Activated CD4-positive, alpha-beta T cell treated with anti-CD3 and anti-CD28 coated beads for 48 hours (primary cell): ENCODE measurements at regions not wholly inside any gene's neighbourhood (a gene's known extent, or its start where the extent isn't known, plus 50 kb on each side); places are given as distances from the start of the nearest gene placed in this dataset.

Source experiments
- DNase-seq: peaks from one replicate; pipeline ENCODE4 v3.0.0-alpha.2; 2020

DNA sequence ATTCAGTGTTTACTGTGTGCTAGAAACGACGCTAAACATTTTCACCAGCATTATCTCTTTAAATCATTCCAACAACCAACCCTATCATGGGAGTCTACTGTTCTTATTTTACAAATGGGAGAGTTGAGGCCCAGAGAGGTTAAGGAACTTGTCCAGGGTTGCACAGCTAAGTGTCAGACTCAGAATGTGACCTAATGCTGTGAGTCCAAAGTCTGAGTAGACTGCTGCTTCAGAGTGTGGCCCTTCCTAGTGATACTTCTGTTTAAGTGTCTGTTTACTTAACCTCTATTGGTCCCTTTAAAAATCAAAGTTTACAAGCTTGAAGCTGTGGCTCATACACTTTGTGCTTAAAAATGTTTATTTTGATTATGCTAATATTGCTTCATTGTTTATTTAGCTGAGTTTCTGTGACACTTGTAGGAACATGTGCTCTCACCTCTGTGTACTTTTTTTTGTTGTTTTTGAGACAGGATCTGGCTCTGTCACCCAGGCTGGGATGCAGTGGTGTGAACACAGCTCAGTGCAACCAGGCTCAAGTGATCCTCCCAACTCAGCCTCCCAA lies 84.4 kb upstream of the SYPL1 start:
- no peak for DNase-seq

DNA sequence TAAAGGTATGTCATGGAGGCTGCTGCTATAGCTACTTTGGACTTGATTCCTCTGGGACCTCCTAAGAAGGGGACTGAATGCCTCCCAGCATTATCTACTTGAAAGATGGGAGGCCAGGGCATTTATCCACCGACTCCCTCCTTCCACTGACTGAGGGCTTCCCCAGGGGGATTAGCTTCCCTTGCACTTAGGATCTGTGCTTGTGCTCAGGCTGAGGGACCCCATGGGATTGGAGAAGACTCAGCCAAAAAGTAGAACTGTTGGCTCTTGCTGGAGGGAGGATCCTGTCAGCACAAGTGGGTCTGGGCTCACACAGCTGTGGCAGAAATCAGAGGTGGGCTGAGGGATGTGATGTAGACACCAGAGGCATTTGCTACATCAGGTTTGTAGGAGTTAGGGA lies 81.5 kb upstream of the SYPL1 start:
- no peak for DNase-seq

DNA sequence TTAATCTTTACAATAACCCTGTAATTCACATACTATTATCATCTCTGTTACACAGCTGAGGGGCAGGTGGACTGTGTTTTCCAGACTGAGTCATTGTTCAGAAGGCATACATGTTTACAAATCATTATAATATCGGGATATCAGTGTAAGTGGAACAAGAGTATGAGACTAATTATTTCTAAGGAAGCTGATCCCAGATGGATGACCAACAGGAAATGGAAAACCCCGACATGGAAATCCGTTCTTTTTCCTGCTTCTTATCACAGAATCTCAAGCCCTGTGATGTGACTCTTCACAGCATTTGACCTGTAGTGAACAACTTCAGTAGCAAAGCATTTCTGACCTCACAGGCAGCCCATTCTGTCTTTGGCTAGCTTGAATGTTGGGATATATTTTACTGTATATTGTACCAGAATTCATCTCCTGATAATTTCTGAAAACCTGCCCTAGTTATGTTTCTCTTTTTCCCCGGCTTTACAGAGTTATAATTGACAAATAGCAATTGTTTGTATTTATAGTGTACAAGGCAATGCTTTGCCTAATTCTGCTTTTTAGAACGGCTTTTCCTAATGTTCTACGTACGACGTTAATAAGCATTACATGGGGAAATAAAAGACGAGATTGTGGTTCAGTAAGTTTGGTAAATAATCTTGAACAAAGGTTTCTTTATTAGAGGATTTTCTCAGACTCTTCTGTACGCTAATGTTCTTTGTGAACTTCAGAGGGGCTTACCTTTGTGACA lies 78.6 kb upstream of the SYPL1 start:
- no peak for DNase-seq

DNA sequence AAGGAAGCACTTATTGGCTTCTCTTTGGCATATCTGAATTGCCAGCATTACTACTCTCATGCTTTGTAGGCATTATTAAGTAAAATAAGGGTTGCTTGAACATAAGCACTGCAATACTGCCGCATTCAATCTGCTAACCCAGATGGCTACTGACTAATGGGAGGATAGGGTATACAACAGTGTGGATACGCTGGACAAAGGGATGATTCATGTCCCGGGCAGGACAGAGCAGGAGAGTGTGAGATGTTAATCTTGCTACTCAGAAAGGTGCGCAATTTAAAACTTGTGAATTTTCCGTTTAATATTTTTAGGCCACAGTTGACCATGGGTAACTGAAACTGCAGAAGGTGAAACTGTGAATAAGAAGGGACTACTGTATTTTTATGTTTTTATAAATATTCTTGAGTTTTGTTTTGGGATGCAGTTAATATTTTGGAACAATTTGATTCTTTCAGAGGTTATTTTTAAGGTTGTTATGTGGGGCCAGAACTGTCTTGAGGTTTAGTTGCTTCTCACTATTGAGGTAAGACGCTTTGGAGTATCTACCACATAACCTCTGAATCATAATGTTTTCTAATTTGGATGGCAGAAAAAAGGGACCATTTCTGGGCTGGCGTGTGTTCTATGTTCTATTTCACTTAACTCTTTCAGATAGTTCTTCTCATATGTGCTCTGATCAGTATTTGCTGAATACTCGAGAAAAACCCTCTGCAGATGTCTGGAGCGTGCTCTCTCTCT lies 75.7 kb upstream of the SYPL1 start:
- DNase-seq = no peak

DNA sequence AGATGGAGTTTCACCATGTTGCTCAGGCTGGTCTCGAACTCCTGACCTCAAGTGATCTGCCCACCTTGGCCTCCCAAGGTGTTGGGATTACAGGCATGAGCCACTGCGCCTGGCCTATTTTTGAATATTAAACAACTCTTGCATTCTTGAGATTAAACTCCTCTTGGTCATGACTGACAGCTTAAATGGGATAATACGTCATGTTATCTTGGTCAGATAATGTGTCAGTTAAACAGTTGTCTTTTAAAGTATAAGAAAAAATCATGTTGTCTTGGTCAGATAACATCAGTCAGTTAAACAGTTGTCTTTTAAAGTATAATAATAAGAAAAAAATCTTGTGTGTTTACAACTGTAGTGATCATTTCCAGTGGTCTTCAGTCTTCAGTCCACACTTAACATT lies 73.6 kb upstream of the SYPL1 start:
- DNase-seq = no peak

DNA sequence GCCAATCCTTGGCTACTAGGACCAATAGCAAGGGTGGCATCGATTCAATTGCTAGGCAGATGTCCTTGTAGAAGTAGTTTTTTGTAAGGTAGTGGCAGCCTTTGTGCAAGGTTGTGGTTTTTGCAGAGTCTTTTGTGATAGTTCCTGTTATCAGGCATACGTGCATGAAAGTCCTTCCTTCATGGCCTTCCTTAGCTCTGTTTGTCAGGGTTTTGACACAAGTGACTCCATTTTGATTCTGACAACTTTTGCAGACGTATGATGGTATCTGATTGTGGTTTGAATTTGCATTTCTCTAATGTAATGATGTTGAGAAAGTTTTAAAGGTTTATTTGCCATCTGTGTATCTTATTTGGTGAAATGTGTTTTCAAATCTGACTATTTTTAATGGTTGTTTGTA lies 71.8 kb upstream of the SYPL1 start:
- no peak for DNase-seq

DNA sequence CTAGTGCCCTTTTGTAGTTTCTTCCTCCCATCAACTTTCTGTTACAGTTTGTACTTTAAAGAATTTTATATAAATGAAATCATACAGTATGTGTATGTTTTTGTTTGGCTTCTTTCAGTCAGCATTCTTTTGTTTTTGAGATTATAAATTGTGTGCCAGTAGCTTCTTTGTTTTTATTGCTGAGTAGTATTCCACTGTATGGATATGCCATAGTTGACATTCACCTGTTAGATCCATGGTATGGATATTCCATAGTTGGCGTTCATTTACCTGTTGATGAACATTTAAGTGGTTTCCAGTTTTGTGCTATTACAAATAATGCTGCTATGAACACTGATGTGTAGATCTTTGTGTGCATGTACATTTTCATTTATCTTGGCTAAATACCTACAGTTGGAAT lies 70.8 kb upstream of the SYPL1 start:
- no peak for DNase-seq

DNA sequence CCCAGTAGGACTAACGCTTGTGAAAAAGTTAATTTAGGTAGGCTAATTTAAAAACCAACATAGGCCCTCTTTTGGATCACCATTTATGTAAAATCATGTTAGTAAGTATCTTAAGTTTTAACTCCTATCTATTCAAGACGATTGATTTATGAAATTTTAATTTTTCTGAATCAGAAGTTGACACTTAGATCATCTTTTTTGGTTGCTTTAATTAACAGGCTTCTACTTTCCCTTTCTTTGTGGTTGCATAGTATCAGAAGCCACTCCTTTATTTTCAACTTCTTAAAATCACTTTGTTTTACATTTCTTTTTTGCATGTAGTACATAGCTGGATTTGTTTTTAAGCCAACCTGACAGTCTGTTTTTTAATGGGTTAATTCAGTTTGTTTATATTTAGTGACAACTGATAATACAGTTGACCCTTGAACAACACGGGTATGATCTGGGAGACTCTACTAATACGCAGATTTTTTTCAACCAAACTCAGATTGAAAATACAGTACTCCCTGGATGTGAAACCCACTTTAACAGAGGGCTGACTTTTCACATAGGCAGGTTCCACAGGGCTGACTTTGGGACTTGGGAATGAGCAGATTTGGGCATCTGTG lies 69.7 kb upstream of the SYPL1 start:
- no peak for DNase-seq

DNA sequence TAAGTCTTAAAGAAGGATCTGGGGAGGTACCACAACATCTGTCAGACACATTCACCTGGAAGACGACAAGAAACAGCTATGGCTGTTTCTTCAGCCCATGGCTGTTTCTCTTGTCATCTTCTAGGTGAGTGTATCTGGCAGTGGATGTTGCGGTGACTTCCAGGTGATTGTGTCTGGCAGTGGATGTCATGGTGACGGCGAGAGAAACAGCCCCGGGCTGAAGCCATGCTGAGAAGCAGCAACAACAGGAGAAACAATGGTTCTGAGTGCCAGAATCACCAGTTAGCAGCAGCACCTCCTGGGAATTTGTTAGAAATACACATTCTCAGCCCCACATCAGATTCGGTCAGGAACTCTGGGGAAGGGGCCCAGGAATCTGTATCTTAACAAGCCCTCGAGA lies 68.6 kb upstream of the SYPL1 start:
- no peak for DNase-seq

DNA sequence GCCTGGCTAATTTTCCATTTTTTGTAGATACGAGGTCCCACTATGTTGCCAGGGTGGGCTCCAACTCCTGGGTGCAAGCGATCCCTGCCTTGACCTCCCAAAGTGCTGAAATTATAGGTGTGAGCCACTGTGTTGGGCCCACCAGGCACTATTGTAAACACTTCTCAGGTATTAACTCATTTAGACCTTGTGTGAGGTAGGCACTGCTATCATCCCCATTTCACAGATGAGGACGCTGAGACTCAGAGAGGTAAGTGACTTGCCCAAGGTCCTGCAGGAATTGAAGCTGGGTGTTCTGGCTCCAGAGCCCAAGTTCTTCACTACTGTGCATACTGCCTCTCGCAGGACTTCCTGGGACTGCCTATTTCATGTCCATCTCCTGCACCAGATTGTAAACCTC lies 67.1 kb upstream of the SYPL1 start:
- DNase-seq = no peak

DNA sequence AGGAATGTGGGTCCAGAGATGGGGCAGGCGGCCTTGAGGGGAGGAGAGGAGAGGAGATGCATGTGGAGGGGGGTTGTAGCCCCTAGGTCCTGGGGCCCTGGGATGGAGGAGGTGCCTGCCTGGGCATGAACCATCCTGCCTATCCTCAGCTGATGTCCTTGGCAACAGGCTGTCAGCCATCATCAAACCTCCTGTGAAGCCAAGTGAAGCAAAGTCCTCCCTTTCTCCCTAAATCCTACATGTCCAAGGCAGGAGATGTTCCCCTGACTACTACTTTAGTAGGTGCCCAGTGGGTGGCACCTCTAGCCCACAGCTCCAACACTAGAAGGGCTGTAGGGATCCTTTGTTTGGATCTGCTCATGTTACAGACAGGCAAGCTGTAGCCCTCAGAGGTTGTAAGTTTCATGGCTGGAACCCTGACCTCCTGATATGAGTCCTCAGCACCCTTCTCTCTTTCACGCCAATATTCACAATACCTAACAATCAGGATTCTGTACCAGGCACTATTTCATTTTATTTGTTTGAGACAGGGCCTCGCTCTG lies 66.6 kb upstream of the SYPL1 start:
- no peak for DNase-seq

DNA sequence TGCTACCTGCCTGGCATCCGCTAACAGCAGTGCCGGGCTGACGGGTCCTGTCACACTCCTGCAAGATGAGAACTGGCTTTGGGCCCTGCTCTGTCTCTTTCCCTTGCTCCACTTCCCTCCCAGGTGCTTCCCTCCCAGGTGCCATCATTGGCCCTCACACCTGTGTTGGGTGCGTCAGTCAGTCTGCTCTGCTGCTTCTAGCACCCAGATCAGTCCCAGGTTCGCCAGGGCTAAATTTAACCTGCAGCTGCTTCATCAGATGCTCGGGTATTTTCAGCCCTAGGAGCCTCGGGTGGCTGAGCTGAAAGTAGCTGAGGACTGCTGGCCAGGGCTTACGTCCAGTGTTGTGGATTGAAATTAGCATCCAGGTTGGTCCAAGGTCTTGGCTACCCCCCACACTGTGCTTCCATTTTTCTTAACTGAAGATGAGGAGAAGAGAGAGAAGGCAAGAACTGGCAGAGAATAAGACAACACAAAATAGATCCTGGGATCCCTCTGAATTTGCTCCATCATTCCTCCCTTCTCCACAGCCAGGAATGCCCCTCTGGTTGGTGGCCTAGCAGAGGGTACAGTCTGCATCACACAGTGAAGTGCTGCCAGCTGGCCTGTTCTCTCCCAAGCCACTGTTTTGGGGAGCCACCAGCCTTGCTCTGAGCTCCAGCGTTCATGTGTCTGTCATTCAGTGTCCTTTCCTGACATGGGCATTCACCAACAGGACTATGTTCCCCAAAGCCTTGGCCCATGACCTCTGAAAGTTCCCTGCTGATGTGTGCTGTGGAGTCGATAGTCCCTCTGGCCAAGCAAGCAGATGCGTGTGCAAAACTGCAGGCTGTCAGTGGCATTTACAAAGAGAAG lies 65.9 kb upstream of the SYPL1 start:
- DNase-seq = no peak

DNA sequence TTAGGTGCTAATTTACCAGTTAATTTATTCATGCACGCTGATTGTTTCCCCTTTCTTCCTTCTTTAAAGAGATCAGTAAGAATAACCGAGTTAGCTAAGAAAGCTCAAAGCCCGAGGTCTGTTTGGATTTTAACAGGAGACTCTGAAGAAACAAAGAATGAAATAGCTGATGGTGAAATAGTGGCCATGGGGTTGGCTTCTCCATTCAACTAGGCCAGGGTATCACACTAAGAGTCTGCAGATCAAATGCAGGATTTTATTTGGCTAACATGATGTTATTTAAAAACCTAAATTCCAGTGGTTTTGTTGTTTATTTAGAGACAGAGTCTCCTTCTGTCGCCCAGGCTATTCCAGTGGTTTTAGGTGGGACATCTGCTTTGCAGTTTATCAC lies 65.2 kb upstream of the SYPL1 start:
- DNase-seq = no peak

DNA sequence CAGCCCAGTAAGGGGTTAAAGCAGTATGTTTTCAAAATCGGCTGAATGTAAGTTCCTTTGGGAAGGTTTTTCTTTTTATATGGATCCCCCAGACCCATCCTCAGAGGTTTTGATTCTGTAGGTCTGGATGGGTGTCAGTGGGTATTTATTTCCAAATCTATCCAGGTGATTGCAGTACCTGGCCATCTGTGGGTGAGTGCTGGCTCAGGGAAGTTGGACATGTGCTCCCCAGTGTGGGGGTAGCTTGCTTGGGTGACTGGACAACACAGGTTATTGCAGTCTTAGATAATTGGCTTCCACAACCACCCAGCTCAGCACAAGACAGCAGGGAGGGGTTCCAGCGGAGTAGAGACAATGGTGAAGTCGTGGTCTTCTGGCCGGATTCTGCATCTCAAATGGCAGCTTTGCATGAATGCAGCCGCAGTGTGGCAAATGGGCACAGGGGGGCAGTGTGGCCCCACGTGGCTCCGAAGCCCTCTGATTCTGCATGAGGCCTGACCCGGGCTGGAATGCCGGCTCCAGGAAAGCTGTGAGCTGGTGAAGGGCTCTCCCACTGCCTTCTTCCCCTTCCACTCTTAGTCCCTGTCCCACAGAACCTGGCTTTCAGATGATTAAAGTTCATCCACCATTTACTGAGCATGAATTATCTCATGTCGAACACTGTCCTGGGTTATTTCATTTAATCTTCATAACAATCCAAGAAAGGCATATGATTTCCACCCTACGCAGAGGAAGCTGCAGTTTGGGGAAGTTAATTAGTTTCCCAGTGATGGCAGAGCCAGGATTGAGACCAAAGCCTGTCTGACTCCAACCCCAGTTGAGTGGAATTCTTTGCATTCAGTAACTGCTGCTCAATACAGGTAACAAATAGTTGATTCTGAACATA lies 64.5 kb upstream of the SYPL1 start:
- peak; percentile 80 for DNase-seq

DNA sequence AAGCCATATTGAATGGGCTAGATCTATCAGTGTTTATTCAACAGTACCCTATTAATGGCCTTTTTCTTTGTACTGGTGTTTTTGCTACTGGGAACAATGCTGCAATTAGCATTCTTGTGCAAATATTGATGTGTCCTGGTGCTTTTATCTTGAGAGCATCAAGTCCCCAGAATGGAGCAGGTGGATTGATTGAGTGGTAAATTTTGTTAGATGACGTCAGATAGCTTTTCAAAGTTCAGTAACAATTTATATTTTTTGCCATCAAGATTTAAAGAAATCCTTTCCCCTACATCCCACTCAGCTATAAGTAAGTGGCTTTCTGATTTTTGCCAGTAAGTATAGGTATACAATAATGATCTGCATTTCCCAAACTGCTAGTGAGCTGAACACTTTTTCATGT lies 63.4 kb upstream of the SYPL1 start:
- no peak for DNase-seq

DNA sequence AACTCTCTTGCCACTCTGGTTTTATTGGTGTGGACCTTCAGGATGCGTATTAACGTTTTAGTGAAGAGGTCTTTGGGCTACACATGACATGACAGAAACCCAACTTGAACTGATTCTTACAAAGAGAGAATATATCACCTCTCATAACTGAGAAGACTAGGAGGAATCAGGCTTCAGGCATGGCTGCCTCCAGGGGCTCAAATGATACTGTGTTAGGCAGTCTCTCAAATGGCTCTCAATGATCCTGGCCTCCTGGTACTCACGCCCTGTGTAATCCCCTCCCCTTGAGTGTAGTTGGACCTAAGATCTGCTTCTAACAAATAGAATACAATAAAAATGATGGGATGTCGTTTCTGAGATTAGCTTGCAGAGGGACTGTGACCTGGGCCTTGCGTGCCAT lies 58.5 kb upstream of the SYPL1 start:
- DNase-seq = no peak

DNA sequence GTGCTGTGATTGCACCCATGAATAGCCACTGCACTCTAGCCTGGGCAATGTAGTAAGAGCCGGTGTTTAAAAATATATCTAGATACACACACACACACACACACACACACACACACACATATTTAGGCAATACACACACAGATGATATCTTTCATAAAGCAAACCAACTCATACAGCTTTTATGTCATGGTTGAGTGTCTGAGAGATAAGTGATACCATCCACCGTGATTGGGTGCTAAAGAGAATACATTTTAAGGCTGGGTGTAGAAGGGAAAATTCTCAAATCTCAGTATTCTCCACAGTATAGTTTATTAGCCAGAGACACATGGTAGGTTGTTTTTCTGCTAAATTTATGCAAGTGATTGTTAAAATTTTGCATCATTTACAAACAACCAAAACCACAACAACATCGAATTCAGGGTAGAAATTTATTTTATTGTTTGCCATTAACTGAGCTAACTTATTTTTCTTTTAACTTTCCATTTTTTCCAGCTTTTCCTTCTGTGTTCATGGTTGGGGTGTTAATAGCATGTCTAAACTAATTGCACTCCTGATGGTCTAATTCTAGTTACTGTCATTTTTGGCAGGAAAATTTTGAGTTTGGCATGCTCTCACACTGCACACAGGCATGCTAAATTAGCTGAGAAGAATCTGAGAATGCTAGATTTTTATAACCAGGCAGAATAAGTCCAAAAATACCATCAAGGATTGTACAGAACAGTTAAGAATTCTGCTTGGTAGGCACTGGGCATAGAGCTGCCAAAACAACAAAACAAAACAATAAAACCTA lies 57.9 kb upstream of the SYPL1 start:
- DNase-seq = no peak

DNA sequence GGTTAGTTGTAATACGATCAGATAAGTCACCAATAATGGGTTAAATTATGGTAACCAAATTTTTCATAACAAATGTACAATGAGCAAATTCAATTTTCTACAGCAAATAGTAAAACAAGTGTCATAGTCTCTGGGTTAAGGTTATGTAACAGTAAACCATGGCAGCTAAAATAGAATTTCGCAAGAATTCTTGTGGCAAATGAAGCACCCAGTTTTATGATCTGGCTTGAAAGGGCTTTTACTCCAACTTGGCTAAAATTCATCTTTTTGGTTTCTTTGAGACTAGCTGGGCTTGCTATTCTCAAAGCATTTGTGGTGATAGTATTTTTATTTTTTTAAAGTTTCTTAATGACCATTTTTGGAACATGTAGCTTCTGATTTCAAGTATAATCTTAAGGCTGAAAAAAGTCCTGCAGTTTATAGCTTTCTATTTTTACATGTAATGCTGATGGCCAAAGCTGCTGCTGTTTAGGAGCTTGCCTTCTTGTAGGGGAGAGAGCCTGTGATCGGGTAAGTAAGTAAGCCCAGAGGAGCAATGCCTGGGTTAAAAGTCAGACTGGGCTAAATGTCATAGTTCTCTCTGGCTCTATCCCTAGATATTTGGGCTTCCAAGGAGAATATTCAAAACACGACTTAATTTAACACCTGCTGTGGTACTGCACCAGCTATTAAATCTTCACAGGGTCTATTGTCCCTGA lies 55.5 kb upstream of the SYPL1 start:
- DNase-seq = no peak

DNA sequence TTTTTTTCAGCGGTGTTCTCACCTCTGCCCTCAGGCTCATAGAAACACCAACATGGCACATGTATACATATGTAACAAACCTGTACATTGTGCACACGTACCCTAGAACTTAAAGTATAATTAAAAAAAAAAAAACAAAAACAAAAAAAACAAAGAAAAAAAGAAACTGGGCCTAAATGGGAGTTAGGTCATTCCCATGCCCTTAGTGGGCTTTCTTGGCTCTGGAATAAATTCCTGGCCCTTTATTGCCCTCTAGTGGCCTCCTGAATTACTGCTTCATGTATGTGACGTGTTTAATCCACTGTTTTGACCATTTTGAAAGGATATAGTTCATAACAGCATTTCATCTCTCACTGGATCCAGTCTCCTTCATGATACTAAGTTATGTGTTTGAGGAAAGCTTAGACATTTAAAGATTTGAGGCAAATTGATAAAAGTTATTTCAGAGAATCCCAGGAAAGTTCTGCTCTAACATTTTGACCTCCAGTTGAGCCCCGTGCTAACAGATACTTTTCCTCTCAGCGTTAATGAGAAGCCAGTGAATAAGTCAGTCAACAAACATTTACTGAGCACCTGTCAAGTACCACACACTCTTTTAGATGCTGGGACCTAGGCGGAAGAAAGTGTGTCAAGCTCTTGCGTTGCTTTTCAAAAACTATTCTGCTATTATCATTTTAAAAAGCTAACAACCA lies 54.7 kb upstream of the SYPL1 start:
- peak; percentile 39 for DNase-seq

DNA sequence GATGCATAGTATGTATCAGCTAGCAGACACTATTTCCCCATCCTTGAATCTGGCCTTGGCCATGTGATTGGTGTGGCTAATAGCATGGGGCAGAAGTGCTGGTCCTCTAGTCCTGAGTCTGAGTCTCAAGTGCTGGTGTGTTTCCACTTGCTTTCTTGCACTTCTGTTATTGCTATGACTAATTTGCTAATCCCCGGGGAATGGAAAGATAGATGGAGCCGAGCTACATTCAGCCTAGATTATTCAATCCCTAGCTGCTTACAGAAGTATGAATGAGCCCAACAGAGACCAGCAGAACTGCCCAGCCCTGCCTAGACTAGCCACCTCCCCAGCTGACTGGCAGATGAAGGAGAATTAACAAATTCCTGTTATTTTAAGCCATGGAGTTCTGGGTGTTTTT lies 53.2 kb upstream of the SYPL1 start:
- DNase-seq = no peak
